Neutrophil (primary cell): ENCODE measurements at regions not wholly inside any gene's neighbourhood (a gene's known extent, or its start where the extent isn't known, plus 50 kb on each side); places are given as distances from the start of the nearest gene placed in this dataset.
"Not testable (repeated sequence)": the region's sequence is repeated elsewhere in the genome, so short reads cannot be mapped to it uniquely, and the experiment has no call there.

ENCODE experiments used
- H3K27ac ChIP-seq: fragments of 200-600 bp; sonication (generic); 2 replicates; pipeline ENCODE4 v1.5.1; 2016; ENCODE audit warnings: mild to moderate bottlenecking, moderate library complexity
- H3K27me3 ChIP-seq: fragments of 200-600 bp; sonication (generic); 2 replicates; pipeline ENCODE4 v1.6.0; 2016; ENCODE audit warnings: mild to moderate bottlenecking
- H3K36me3 ChIP-seq: fragments of 200-600 bp; sonication (generic); 2 replicates; pipeline ENCODE4 v1.5.1; 2017
- H3K4me1 ChIP-seq, 2 experiments: fragments of 200-600 bp in 1 of 2; sonication (generic) in 1 of 2; 1 replicate in 1 of 2; 2 replicates in 1 of 2; pipeline versions ENCODE4 v1.5.1 to v1.6.1; 2013 to 2016; ENCODE audit warnings: low read depth in 1 of 2, low read length in 1 of 2, mild to moderate bottlenecking in 1 of 2, moderate library complexity in 1 of 2; ENCODE audit not compliant: control insufficient read depth in 1 of 2, insufficient read depth in 1 of 2
- H3K4me3 ChIP-seq, 2 experiments: fragments of 200-600 bp in 1 of 2; sonication (generic) in 1 of 2; 1 replicate in 1 of 2; 2 replicates in 1 of 2; pipeline ENCODE4 v1.5.1; 2013 to 2016; ENCODE audit warnings: low read depth in 1 of 2, low read length in 1 of 2, mild to moderate bottlenecking in 1 of 2, moderate library complexity in 1 of 2
- H3K9me3 ChIP-seq: fragments of 200-600 bp; sonication (generic); 2 replicates; pipeline ENCODE4 v1.5.1; 2016
- TF ChIP-seq, protein P1 (sequence below): fragments of 200-600 bp; sonication (generic); IDR thresholded peaks from 2 replicates; pipeline ENCODE4 v1.5.1; 2016; ENCODE audit warnings: antibody characterized with exemption

DNA sequence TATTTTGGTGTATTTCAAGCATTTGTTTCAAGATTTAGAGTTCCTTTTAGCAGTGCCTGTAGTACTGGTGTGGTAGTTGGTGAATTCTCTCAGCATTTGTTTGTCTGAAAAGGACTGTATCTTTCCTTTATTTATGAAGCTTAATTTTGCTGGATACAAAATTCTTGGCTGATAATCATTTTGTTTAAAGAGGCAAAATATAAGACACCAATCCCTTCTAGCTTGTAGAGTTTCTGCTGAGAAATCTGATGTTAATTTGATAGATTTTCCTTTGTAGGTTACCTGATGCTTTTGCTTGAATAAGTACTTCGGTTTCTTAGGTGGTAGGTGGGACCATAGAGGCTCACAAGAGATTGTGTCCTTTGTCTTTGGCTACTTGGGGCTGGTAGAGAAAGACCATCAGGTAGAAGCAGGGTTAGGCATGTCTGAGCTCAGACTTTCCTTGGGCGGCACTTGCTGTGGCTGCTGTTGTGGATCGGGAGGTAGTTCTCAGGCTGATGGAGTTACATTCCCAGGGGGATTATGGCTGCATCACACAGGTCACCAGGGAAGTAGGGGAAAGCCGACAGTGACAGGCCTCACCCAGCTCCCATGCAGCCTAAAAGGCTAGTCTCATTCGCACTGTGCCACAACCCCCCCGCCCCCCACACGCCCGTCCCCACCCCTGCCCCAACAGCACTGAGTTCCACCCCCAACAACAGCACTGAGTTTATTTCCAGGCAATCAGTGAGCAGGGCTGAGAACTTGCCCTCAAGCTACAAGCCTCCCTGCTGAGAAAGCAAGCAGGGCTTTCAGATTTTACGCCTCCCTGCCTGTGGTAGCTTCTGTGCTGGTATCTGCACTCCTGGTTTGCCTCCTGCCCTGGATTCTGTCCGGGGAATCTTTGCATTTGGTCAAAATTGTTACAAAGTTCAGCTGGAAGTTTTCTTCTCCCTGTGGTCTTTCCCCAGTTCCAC is 127.1 kb upstream of the GLRA1 start:
- Histone ChIP-seq H3K36me3 (no peaks in the 10 kb centered on the region), H3K27ac (no peak overlapping the region)

GRCh38 chr5:152046361-152046760 is 121.7 kb upstream of the GLRA1 start:
- Histone ChIP-seq H3K9me3 (no peaks in the 10 kb centered on the region), H3K4me3 (no peak overlapping the region), H3K27ac (no peak overlapping the region), H3K36me3 (no peaks in the 10 kb centered on the region), H3K4me1 (no peaks in the 10 kb centered on the region), H3K27me3 (no peaks in the 10 kb centered on the region)
- TF ChIP-seq, protein P1, sequence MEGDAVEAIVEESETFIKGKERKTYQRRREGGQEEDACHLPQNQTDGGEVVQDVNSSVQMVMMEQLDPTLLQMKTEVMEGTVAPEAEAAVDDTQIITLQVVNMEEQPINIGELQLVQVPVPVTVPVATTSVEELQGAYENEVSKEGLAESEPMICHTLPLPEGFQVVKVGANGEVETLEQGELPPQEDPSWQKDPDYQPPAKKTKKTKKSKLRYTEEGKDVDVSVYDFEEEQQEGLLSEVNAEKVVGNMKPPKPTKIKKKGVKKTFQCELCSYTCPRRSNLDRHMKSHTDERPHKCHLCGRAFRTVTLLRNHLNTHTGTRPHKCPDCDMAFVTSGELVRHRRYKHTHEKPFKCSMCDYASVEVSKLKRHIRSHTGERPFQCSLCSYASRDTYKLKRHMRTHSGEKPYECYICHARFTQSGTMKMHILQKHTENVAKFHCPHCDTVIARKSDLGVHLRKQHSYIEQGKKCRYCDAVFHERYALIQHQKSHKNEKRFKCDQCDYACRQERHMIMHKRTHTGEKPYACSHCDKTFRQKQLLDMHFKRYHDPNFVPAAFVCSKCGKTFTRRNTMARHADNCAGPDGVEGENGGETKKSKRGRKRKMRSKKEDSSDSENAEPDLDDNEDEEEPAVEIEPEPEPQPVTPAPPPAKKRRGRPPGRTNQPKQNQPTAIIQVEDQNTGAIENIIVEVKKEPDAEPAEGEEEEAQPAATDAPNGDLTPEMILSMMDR: no peak

More for the DNA sequence above, 127.1 kb upstream of the GLRA1 start:
- H3K9me3 ChIP-seq: no peaks in the 10 kb centered on the region
- TF ChIP-seq, protein P1: no peak
- H3K27me3 ChIP-seq: no peaks in the 10 kb centered on the region
- H3K4me3 ChIP-seq: no peak overlapping the region
- no peaks in the 10 kb centered on the region for H3K4me1 ChIP-seq

DNA sequence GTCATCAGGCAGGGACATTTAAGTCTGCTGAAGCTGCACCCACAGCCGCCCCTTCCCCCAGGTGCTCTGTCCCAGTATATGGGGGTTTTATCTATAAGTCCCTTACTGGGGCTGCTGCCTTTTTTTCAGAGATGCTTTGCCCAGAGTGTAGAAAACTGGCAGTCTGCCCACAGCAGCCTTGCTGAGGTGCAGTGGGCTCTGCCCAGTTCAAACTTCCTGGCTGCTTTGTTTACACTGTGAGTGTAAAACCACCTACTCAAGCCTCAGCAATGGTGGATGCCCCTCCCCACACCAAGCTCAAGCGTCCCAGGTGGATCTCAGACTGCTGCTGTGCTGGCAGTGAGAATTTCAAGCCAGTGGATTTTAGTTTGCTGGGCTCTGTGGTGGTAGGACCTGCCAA is 114.2 kb upstream of the GLRA1 start:
- H3K36me3 ChIP-seq, H3K4me3 ChIP-seq, H3K4me1 ChIP-seq, H3K27ac ChIP-seq, H3K9me3 ChIP-seq, H3K27me3 ChIP-seq: not testable (repeated sequence)

DNA sequence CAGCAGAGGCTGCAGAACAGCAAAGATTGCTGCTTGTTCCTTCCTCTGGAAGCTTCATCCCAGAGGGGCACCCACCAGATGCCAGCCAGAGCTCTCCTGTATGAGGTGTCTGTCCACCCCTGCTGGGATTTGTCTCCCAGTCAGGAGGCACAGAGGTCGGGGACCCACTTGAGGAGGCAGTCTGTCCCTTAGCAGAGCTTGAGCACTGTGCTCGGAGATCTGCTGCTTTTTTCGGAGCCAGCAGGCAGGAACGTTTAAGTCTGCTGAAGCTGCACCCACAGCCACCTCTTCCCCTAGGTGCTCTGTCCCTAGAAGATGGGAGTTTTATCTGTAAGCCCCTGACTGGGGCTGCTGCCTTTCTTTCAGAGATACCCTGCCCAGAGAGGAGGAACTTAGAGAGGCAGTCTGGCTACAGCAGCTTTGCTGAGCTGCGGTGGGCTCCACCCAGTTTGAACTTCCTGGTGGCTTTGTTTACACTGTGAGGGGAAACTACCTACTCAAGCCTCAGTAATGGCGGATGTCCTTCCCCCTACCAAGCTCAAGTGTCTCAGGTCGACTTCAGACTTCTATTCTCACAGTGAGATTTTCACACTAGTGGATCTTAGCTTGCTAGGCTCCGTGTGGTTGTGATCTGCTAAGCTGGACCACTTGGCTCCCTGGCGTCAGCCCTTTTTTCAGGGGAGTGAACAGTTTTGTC is 101.8 kb upstream of the GLRA1 start:
- H3K27ac ChIP-seq: not testable (repeated sequence)

DNA sequence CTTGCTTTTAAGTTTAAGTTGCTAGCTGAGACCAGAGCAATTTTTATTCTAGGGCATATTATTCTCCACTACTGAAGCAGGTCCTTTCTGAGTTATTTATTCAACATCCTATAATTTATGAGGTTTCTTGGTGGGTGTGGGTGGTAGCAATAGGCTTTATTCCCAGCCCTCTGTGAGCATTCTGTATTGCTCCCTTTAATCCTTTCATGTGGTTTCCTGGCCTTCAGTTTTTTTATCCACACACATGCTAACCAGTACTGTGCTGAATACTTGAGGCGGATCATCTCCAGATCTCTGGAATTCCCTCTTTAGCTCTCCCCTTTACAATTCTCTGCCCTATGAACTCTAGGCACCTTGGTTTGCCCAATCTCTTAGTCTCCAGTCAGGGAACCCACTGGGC is 91.8 kb upstream of the GLRA1 start:
- Histone ChIP-seq H3K4me3 (no peak overlapping the region), H3K4me1 (no peaks in the 10 kb centered on the region), H3K9me3 (no peaks in the 10 kb centered on the region), H3K27ac (no peak overlapping the region), H3K36me3 (no peaks in the 10 kb centered on the region), H3K27me3 (no peaks in the 10 kb centered on the region)
- TF ChIP-seq, protein P1: no peak

More for the DNA sequence above, 101.8 kb upstream of the GLRA1 start:
- H3K27me3 ChIP-seq, H3K4me1 ChIP-seq, H3K36me3 ChIP-seq, H3K4me3 ChIP-seq, H3K9me3 ChIP-seq: not testable (repeated sequence)

DNA sequence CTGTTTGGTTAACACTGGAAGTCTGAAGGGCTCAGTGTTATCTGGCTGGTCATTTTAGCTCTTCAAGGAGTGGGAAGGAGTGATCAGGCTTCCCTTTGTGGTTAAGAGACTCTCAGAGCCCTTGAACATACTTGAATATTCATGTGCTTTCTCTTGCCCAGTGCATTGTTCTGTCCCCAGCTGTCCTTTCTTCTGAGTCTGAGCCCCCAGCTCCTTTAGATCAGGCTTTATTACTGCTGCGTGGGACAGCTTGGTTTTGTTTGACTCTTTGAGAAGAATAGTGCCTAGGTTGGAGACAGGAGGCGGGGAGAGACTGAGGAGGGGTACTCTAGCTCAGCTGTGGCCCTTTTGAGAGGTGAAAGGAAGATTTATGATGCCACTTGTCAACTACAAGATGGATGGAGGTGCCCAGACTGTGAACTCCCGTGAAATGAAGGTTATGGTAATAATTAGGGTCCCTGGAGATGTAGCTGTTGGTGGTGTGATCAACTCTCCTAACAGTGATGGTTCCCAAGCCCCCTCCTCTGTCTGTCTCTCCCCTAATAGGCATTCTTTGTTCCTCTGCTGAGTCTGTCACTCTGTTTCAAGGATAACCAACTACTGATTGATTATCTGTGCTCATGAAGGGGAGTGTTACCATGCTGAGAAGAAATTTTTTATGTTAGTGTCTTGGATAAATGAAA is 83.1 kb upstream of the GLRA1 start:
- TF ChIP-seq, protein P1: no peak
- Histone ChIP-seq H3K4me1 (no peaks in the 10 kb centered on the region), H3K27ac (no peak overlapping the region), H3K4me3 (no peak overlapping the region), H3K27me3 (no peaks in the 10 kb centered on the region), H3K36me3 (no peaks in the 10 kb centered on the region), H3K9me3 (no peaks in the 10 kb centered on the region)
